Amniotic stem cell (primary cell): ENCODE measurements at regions not wholly inside any gene's neighbourhood (a gene's known extent, or its start where the extent isn't known, plus 50 kb on each side); places are given as distances from the start of the nearest gene placed in this dataset.
"Not testable (repeated sequence)": the region's sequence is repeated elsewhere in the genome, so short reads cannot be mapped to it uniquely, and the experiment has no call there.

Source experiments
- DNase-seq: peaks from one replicate; lab custom pipeline; 2025; lab: John Stamatoyannopoulos, UW

- DNase-seq = no peak
Observed at GRCh38 chr20:12946789-12947188, 62.0 kb upstream of the SPTLC3 start.

- DNase-seq = no peak
Observed at GRCh38 chr20:12947691-12948090, 61.1 kb upstream of the SPTLC3 start.

GRCh38 chr20:12949429-12949980, 59.3 kb upstream of the SPTLC3 start:
- DNase-seq = no peak

GRCh38 chr20:12954254-12954653, 54.5 kb upstream of the SPTLC3 start:
- not testable (repeated sequence) for DNase-seq

GRCh38 chr20:12955611-12956010, 53.2 kb upstream of the SPTLC3 start:
- DNase-seq = no peak

GRCh38 chr20:12956303-12956702, 52.5 kb upstream of the SPTLC3 start:
- DNase-seq = no peak

- DNase-seq = no peak
Observed at GRCh38 chr20:12957968-12958367, 50.8 kb upstream of the SPTLC3 start.
